Rectal smooth muscle tissue (tissue), 1 donor: ENCODE measurements at regions not wholly inside any gene's neighbourhood (a gene's known extent, or its start where the extent isn't known, plus 50 kb on each side); places are given as distances from the start of the nearest gene placed in this dataset.

Experiments used
- H3K27ac ChIP-seq: one replicate; pipeline ENCODE4 v1.7.0; 2013; ENCODE audit warnings: low read depth, low read length, inconsistent platforms
- H3K27me3 ChIP-seq: one replicate; pipeline ENCODE4 v1.7.0; 2013; ENCODE audit warnings: low read length; ENCODE audit not compliant: control insufficient read depth, insufficient read depth
- H3K36me3 ChIP-seq: one replicate; pipeline ENCODE4 v1.7.0; 2013; ENCODE audit warnings: low read length; ENCODE audit not compliant: control insufficient read depth, insufficient read depth
- H3K4me1 ChIP-seq: one replicate; pipeline ENCODE4 v1.7.0; 2013; ENCODE audit warnings: low read length; ENCODE audit not compliant: control insufficient read depth, insufficient read depth
- H3K4me3 ChIP-seq: one replicate; pipeline ENCODE4 v1.7.0; 2013; ENCODE audit warnings: low read length
- H3K9ac ChIP-seq: one replicate; pipeline ENCODE4 v1.7.0; 2013; ENCODE audit warnings: low read length

DNA sequence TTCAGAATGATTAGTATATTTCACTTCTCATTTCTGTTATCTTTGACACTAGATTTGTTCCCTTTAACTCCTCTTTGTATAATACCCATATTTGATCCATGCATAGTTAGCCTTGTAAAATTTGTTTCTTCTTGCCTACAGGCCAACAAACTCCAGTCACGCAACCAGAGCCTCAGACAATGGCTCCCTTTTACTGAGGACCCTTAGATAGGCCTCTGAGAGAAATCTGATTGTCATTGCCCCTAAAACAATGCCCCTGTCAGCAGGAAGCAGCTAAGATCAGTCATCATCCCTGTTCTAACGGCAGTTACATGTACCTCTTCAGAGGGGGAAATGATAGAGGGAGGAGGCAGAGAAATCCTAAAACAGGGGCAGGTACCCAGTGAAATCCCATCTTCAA lies 190.6 kb upstream of the TENT5D start:
- no peak overlapping the region for H3K4me3 ChIP-seq
- H3K4me1 ChIP-seq, result no peaks in the 10 kb centered on the region
- no peaks in the 10 kb centered on the region for H3K27me3 ChIP-seq
- no peaks in the 10 kb centered on the region for H3K36me3 ChIP-seq
- no peak overlapping the region for H3K27ac ChIP-seq
- H3K9ac ChIP-seq, result no peak overlapping the region

DNA sequence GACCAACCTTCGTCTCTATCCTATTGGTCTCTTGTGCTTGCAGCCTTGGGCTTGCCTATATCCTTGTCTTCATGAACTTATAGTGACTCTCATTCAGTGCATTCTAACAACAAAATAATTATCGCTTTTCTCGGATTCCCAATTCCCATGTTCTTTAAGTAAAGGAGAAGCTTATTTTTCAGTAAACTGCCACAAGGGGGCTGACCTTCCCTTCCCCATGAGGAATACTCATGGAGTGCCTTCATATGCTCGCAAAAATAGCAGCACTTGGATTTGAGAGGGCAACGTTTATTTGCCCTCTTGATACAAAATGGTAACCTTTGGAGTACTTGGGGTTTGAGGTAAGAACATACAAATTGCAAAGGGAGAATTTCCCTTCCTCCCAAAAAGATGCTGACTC lies 183.2 kb upstream of the TENT5D start:
- Histone ChIP-seq H3K27ac (no peak overlapping the region), H3K27me3 (peaks cover 2% of the 10 kb centered on the region), H3K36me3 (no peaks in the 10 kb centered on the region), H3K9ac (no peak overlapping the region), H3K4me1 (no peaks in the 10 kb centered on the region), H3K4me3 (no peak overlapping the region)

DNA sequence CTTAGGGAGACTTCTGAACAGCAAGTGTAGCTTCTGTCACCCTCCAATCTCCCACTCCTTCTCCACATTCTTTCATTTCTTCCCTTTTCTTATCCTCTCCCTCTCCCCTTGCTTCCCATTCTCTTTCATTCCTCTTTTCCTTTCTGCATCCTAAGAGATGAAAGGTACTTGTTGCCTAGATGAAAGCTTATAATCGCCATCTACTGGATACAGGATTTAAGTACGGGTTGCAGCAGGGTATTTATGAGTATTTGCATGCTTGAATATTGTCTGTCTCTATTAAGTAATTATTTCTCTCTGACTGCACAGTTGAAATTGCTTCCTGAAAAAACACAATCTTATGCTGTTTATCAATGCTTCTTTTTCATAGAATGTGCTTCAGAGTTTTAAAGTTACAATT lies 174.0 kb upstream of the TENT5D start:
- no peaks in the 10 kb centered on the region for H3K4me1 ChIP-seq
- H3K27ac ChIP-seq, result no peak overlapping the region
- no peak overlapping the region for H3K9ac ChIP-seq
- H3K36me3 ChIP-seq, result no peaks in the 10 kb centered on the region
- no peak overlapping the region for H3K4me3 ChIP-seq
- H3K27me3 ChIP-seq, result no peaks in the 10 kb centered on the region

DNA sequence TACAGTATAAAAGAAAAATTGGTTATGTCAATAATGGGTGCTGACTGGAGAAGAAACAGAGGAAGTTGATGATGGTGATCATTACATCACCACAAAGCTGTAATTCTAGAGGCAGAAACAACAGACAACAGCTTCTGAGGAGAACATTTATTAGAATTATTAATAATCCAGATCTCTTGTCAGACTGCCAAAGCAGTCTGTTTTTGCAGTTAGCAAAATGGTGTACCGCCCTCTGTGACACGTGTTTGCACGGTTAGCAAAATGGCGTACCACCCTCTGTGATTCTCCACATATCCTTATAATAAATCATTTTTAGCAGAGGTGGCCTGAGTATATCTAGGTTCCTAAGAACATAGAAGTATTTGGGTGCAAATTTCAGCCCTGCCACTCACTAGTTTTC lies 154.0 kb upstream of the TENT5D start:
- no peak overlapping the region for H3K4me3 ChIP-seq
- no peak overlapping the region for H3K27ac ChIP-seq
- no peaks in the 10 kb centered on the region for H3K27me3 ChIP-seq
- no peaks in the 10 kb centered on the region for H3K36me3 ChIP-seq
- no peak overlapping the region for H3K9ac ChIP-seq
- H3K4me1 ChIP-seq, result no peaks in the 10 kb centered on the region

DNA sequence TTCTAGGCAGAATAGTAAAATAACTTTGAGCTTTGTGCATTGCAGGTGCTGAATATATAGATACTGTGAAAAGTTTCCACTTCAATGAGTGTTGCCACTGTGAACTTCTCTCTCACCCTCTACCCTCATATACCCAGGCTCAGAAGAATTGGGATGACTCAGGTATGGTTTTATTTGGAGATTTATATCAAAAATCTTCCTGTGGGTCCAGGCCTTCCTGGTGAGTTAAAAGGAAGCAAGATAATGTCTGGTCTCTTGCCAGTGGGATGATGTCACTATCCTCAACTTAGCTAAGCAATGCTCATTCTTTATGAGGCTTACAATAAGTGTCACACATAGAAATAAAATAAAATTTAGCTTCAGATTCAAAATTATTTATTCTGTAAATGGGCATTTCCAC lies 153.3 kb upstream of the TENT5D start:
- no peak overlapping the region for H3K4me3 ChIP-seq
- H3K27ac ChIP-seq, result no peak overlapping the region
- no peaks in the 10 kb centered on the region for H3K27me3 ChIP-seq
- no peaks in the 10 kb centered on the region for H3K36me3 ChIP-seq
- no peak overlapping the region for H3K9ac ChIP-seq
- H3K4me1 ChIP-seq, result no peaks in the 10 kb centered on the region

DNA sequence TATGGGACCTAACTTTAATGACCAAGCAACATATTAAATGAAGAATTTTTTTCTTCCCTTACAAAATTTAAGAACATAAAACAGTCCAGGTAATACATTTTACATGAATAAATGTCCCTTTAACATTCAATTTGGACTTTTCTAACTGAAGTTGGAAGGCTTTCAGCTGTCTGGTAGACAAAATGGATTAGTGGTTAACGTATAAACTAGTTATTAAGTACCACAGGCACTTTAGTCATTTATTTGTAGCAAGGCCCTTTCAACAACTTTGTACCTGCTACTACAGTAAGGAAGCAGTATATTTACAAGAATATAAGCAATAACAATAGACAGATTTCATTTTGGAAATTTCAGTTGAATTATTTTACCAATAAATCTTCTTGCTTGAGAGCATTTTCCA lies 152.5 kb upstream of the TENT5D start:
- Histone ChIP-seq H3K9ac (no peak overlapping the region), H3K27ac (no peak overlapping the region), H3K4me1 (no peaks in the 10 kb centered on the region), H3K4me3 (no peak overlapping the region), H3K36me3 (no peaks in the 10 kb centered on the region), H3K27me3 (no peaks in the 10 kb centered on the region)

DNA sequence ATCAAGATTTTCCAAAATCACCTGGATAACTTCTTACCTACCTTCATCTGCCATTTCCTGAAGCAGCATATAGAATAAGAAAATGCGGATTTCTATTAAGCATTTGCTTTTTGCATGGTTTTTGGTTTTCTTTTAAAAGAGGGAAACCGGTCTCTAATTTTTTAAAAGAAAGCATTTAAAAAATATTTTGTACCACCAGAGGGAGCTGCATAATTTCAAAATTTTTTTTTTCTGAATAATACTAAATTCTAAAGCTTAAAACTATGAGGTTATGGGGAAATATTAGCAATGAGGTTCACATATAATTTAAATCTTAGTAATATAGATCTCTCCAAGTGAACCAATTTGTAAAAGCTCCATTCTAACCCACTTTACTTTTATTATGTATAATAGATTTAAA lies 137.7 kb upstream of the TENT5D start:
- H3K4me3 ChIP-seq, result no peak overlapping the region
- H3K27ac ChIP-seq, result no peak overlapping the region
- no peaks in the 10 kb centered on the region for H3K27me3 ChIP-seq
- no peaks in the 10 kb centered on the region for H3K4me1 ChIP-seq
- no peak overlapping the region for H3K9ac ChIP-seq
- H3K36me3 ChIP-seq, result no peaks in the 10 kb centered on the region

DNA sequence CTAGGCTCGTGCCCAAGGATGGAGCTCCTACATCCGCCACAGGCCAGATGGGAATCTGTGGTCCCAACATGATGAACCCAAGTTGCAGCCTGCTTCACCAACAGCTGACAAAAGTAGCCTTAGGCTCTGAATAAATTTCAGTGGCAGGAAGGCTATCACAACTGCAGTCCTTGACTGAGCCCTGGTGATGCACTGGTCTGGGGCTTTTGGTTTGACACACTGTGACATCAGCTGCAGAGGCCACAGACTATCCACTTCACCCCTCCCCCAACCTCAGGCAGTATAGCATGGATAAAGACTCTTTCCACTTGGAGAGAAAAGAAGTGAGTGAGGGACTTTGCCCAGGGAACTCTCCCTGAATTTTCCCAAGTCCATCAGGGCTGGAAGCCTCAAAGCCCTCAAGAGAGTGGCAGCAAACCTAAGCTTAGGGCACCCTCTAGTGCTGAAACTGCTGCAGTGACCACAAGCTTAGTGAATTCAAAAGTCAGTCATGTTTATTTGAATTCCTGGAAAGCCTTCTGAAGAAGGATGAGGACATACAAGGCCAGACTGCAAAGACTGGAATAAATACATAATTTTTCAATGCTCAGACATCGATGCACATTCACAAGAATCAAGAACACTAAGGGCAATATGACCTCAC lies 135.0 kb upstream of the TENT5D start:
- Histone ChIP-seq H3K27me3 (no peaks in the 10 kb centered on the region), H3K27ac (no peak overlapping the region), H3K9ac (no peak overlapping the region), H3K36me3 (no peaks in the 10 kb centered on the region), H3K4me1 (no peaks in the 10 kb centered on the region), H3K4me3 (no peak overlapping the region)

DNA sequence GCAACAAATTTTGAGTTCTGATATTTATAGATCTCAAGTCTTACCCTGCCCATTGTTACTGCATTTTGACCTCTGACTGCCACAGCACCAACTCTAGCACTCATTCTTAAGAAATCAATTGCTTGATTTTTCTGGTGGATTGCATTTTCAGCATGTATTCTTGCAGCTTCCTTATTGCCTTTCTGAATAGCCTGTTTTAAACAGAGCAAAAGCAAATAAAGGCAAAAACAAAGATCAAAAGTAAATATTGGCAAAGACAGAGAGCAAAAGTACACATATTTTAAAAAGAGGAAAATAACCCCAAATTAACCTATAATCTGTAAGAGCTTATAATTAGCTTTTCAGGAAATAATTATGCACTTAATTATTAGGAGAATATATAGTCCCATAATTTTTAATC lies 129.4 kb upstream of the TENT5D start:
- H3K4me1 ChIP-seq, result no peaks in the 10 kb centered on the region
- no peaks in the 10 kb centered on the region for H3K36me3 ChIP-seq
- H3K9ac ChIP-seq, result no peak overlapping the region
- H3K27ac ChIP-seq, result no peak overlapping the region
- no peak overlapping the region for H3K4me3 ChIP-seq
- no peaks in the 10 kb centered on the region for H3K27me3 ChIP-seq

DNA sequence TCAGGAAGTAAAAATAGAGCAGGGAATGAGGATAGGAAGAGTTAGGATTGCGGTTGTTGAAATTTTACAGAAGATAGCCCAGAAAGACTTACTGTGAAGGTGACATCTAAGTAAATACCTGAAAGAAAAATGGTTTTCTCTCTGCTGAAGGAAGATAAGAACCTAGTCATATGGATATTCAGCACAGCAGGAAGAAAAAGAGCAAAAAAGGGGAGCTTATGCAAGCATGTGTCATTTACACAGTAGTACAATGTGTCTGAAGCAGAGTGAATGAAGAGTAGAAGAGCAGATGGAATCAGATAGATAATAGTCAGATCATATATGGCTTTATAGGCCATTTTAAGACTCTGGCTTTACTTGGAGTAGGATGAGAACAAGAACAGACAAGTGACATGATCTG lies 126.9 kb upstream of the TENT5D start:
- H3K36me3 ChIP-seq, result no peaks in the 10 kb centered on the region
- H3K9ac ChIP-seq, result no peak overlapping the region
- H3K4me1 ChIP-seq, result no peaks in the 10 kb centered on the region
- no peak overlapping the region for H3K27ac ChIP-seq
- no peaks in the 10 kb centered on the region for H3K27me3 ChIP-seq
- H3K4me3 ChIP-seq, result no peak overlapping the region

DNA sequence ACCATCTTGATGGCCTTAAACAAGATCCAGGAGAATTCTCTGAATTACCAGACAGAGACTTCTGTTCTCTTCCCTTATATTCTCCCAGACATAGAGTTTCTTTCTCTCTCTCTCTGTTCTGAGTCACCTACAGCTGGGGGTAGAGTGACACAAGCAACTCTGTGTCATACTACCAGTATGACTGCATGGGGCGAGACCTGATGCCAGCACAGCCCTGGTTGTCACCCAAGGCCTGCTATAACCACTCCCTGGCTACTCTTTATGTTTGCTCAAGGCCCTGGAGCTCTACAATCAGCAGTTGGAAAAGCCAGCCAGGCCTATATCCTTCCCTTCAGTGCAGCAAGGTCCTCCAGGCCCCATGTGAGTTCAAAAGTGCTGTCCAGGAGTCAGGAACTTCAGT lies 114.2 kb upstream of the TENT5D start:
- Histone ChIP-seq H3K4me3 (no peak overlapping the region), H3K9ac (no peak overlapping the region), H3K27me3 (no peaks in the 10 kb centered on the region), H3K4me1 (no peaks in the 10 kb centered on the region), H3K27ac (no peak overlapping the region), H3K36me3 (no peaks in the 10 kb centered on the region)

DNA sequence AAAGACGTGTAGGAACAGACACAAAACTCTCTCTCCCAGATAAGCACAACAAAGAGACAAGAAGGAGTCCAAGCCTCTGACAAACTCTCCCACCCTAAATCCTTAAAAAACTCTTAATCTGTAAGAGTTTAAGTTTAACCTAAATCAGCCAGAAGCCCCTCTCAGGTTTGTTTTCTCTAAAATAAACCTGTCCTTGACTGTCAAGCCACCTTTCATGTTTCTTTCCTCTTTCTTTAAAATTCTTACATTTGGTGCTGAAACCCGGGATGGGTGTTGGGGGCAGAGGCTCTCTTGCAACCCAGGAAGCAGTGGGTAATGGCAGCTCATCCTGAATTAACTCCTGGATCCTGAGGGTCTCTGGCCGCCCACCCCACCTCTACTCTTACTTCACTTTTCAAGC lies 107.8 kb upstream of the TENT5D start:
- H3K36me3 ChIP-seq, result no peaks in the 10 kb centered on the region
- H3K9ac ChIP-seq, result no peak overlapping the region
- no peaks in the 10 kb centered on the region for H3K27me3 ChIP-seq
- H3K27ac ChIP-seq, result no peak overlapping the region
- H3K4me3 ChIP-seq, result no peak overlapping the region
- H3K4me1 ChIP-seq, result no peaks in the 10 kb centered on the region

DNA sequence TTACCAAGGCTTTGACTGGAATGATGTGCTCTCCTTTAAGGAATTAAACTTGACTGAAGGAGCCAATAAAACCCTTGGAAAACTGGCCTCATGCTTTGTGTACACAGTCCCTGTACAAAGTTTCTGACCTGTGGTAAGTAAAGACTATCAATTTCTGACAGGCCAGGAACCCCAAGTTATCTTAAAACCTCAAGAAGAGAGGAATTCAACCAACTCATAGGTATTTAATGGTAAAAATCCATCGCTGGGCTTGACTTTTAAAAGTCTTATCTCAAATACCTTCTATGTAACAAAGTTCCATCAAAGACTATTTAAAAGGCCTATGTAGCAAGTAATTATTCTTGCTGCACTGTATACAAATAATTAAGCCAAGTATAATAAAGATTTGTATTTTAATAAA lies 103.7 kb upstream of the TENT5D start:
- Histone ChIP-seq H3K4me3 (no peak overlapping the region), H3K27ac (no peak overlapping the region), H3K4me1 (no peaks in the 10 kb centered on the region), H3K36me3 (no peaks in the 10 kb centered on the region), H3K27me3 (no peaks in the 10 kb centered on the region), H3K9ac (no peak overlapping the region)
